GM12873 (cell line): ENCODE measurements at regions not wholly inside any gene's neighbourhood (a gene's known extent, or its start where the extent isn't known, plus 50 kb on each side); places are given as distances from the start of the nearest gene placed in this dataset.

Source experiments
- TF ChIP-seq, protein P1 (sequence below): IDR thresholded peaks from 2 replicates; pipeline ENCODE4 v1.5.1; 2012; ENCODE audit warnings: low read depth, mild to moderate bottlenecking, moderate library complexity, low read length, control low read depth; ENCODE audit not compliant: insufficient read depth; ENCODE audit errors: missing control alignments

- TF ChIP-seq, protein P1, sequence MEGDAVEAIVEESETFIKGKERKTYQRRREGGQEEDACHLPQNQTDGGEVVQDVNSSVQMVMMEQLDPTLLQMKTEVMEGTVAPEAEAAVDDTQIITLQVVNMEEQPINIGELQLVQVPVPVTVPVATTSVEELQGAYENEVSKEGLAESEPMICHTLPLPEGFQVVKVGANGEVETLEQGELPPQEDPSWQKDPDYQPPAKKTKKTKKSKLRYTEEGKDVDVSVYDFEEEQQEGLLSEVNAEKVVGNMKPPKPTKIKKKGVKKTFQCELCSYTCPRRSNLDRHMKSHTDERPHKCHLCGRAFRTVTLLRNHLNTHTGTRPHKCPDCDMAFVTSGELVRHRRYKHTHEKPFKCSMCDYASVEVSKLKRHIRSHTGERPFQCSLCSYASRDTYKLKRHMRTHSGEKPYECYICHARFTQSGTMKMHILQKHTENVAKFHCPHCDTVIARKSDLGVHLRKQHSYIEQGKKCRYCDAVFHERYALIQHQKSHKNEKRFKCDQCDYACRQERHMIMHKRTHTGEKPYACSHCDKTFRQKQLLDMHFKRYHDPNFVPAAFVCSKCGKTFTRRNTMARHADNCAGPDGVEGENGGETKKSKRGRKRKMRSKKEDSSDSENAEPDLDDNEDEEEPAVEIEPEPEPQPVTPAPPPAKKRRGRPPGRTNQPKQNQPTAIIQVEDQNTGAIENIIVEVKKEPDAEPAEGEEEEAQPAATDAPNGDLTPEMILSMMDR, result no peak
Measured at GRCh38 chr9:106393226-106393625, 469.7 kb upstream of the ZNF462 start.

DNA sequence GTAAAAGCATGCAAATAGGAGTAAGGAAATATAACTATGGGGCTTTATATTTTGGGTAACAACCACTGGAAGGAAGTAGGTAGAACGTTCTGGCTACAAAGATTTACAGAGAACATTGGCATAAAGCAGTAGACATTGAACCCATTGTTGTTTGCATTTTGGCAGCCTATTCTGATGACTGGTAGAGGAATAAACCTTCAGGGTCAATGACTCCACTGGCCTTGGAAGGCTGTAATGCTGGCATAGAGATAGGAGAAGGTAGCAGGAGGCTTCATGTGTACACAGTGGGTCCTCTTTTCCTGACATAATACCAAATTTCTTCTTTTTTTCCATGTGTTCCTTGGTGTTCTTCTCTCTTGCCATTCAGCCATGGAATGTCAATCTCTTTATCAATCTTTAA, 462.8 kb upstream of the ZNF462 start:
- TF ChIP-seq, protein P1, result no peak

DNA sequence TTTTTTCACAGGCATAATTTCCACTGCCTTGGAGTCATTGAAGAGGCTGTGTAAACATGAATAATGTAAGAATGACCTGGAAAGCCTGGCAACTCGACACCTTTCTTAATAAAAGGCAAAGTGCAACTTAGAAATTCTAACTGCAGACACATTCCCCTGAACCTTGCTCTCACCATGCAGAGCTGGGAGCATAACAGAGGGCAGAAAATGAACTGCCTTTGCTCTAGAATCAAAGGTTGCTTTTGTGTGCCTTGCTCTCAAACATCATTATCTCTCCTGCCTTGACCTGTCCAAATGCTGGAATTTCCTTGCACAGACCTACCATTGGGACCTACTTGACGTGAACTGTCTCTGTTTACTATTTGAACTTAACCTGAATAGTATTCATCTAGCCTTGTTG, 462.0 kb upstream of the ZNF462 start:
- TF ChIP-seq, protein P1, result no peak

- TF ChIP-seq, protein P1, result no peak
Measured at GRCh38 chr9:106403081-106403480, 459.9 kb upstream of the ZNF462 start.

- TF ChIP-seq, protein P1, result no peak
Measured at GRCh38 chr9:106404137-106404536, 458.8 kb upstream of the ZNF462 start.

DNA sequence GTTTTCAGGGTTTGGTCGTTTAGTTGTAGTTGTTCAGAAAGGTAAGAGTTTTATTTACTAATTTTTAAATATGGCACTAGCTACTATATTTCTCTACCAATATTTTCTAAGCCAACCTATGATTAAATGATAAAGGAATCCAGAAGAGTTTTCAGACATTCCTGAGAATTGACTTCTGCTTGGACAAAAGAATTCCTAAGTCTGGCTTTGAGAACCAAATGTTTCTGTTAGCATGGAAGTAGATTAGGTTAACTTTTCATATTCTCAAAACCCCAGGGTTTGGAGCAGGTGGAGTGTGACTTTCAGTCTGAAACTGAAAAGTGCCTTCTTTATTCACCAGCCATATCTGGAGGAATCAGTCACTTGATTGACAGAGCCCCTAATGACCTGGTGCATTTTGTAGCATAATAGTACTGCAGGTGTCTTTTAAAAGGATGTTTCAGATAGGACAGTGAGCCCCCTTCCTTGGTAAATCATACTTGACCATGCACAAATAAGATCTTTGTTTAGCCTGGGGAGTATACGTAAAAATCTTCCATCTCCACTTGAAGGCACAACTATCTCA, 457.0 kb upstream of the ZNF462 start:
- TF ChIP-seq, protein P1, result no peak

GRCh38 chr9:106414042-106414441, 448.9 kb upstream of the ZNF462 start:
- TF ChIP-seq, protein P1, result no peak
